ENCODE measurements at regions not wholly inside any gene's neighbourhood (a gene's known extent, or its start where the extent isn't known, plus 50 kb on each side); places are given as distances from the start of the nearest gene placed in this dataset.

GRCh38 chr10:105864854-105865253 is 1223.8 kb downstream of the SORCS3 start:
- ChIA-PET POLR2A (no interaction called here), CTCF (no interaction called here)
- no peaks in the 10 kb centered on the region for H3K27me3 ChIP-seq (replicated peaks; ENCODE audit: control insufficient read depth, insufficient read depth, low read length)
- Mint-ChIP-seq H3K4me1 (ENCODE audit: low read depth, unreplicated experiment) (no peaks in the 10 kb centered on the region), H3K27me3 (ENCODE audit: insufficient read depth, unreplicated experiment) (no peaks in the 10 kb centered on the region), H3K27ac (ENCODE audit: unreplicated experiment) (no peak overlapping the region), H3K36me3 (ENCODE audit: insufficient read depth, unreplicated experiment) (no peaks in the 10 kb centered on the region), H3K4me3 (ENCODE audit: unreplicated experiment) (no peak overlapping the region), H3K9me3 (ENCODE audit: unreplicated experiment) (no peaks in the 10 kb centered on the region)
- intact Hi-C loops (cut with micrococcal nuclease; ENCODE audit: unreplicated experiment), result no loop called here
- BruUV-seq (replicated peaks), result no TSS peak
- TF ChIP-seq CTCF (IDR thresholded peaks at IDR 0.05; ENCODE audit: insufficient read depth in 1 of 2, low read depth in 1 of 2, low read length in 1 of 2, severe bottlenecking in 1 of 2, unreplicated experiment in 1 of 2), result no peak
- no peak overlapping the region for H3K4me3 ChIP-seq (ENCODE audit: low read depth, low read length)
- H3K4me1 ChIP-seq, result no peaks in the 10 kb centered on the region
- H3K9me3 ChIP-seq, result no peaks in the 10 kb centered on the region
- no peak for DNase-seq
- no peaks in the 10 kb centered on the region for H3K36me3 ChIP-seq (ENCODE audit: control insufficient read depth, insufficient read depth, low read length)

- no TSS peak for BruUV-seq (replicated peaks)
- no peaks in the 10 kb centered on the region for H3K9me3 Mint-ChIP-seq (ENCODE audit: unreplicated experiment)
- no peaks in the 10 kb centered on the region for H3K36me3 ChIP-seq (ENCODE audit: control insufficient read depth, insufficient read depth, low read length)
- H3K4me3 ChIP-seq (ENCODE audit: low read depth, low read length), result no peak overlapping the region
- H3K9me3 ChIP-seq, result no peaks in the 10 kb centered on the region
- H3K27ac Mint-ChIP-seq (ENCODE audit: unreplicated experiment), result no peak overlapping the region
- H3K4me1 Mint-ChIP-seq (ENCODE audit: low read depth, unreplicated experiment), result peaks cover 7% of the 10 kb centered on the region
- H3K4me3 Mint-ChIP-seq (ENCODE audit: unreplicated experiment), result no peak overlapping the region
- no peaks in the 10 kb centered on the region for H3K4me1 ChIP-seq
- CTCF ChIA-PET, result no interaction called here
- POLR2A ChIA-PET, result no interaction called here
- TF ChIP-seq CTCF (IDR thresholded peaks at IDR 0.05; ENCODE audit: insufficient read depth in 1 of 2, low read depth in 1 of 2, low read length in 1 of 2, severe bottlenecking in 1 of 2, unreplicated experiment in 1 of 2), result no peak
- no peaks in the 10 kb centered on the region for H3K36me3 Mint-ChIP-seq (ENCODE audit: insufficient read depth, unreplicated experiment)
- no peaks in the 10 kb centered on the region for H3K27me3 Mint-ChIP-seq (ENCODE audit: insufficient read depth, unreplicated experiment)
- DNase-seq, result no peak
- intact Hi-C loops (cut with micrococcal nuclease; ENCODE audit: unreplicated experiment), result no loop called here
- H3K27me3 ChIP-seq (replicated peaks; ENCODE audit: control insufficient read depth, insufficient read depth, low read length), result no peaks in the 10 kb centered on the region
Observed at GRCh38 chr10:105857268-105858264, 1216.5 kb downstream of the SORCS3 start.

- no peaks in the 10 kb centered on the region for H3K27me3 Mint-ChIP-seq (ENCODE audit: insufficient read depth, unreplicated experiment)
- H3K9me3 ChIP-seq, result no peaks in the 10 kb centered on the region
- no peaks in the 10 kb centered on the region for H3K27me3 ChIP-seq (replicated peaks; ENCODE audit: control insufficient read depth, insufficient read depth, low read length)
- ChIA-PET POLR2A (no interaction called here), CTCF (no interaction called here)
- H3K4me1 ChIP-seq, result no peaks in the 10 kb centered on the region
- H3K36me3 ChIP-seq (ENCODE audit: control insufficient read depth, insufficient read depth, low read length), result no peaks in the 10 kb centered on the region
- TF ChIP-seq CTCF (IDR thresholded peaks at IDR 0.05; ENCODE audit: insufficient read depth in 1 of 2, low read depth in 1 of 2, low read length in 1 of 2, severe bottlenecking in 1 of 2, unreplicated experiment in 1 of 2), result no peak
- H3K9me3 Mint-ChIP-seq (ENCODE audit: unreplicated experiment), result no peaks in the 10 kb centered on the region
- H3K36me3 Mint-ChIP-seq (ENCODE audit: insufficient read depth, unreplicated experiment), result no peaks in the 10 kb centered on the region
- H3K27ac Mint-ChIP-seq (ENCODE audit: unreplicated experiment), result no peak overlapping the region
- no peak overlapping the region for H3K4me3 Mint-ChIP-seq (ENCODE audit: unreplicated experiment)
- no TSS peak for BruUV-seq (replicated peaks)
- DNase-seq, result no peak
- intact Hi-C loops (cut with micrococcal nuclease; ENCODE audit: unreplicated experiment), result no loop called here
- peaks cover 7% of the 10 kb centered on the region for H3K4me1 Mint-ChIP-seq (ENCODE audit: low read depth, unreplicated experiment)
- no peak overlapping the region for H3K4me3 ChIP-seq (ENCODE audit: low read depth, low read length)
Observed at GRCh38 chr10:105855791-105856190, 1214.7 kb downstream of the SORCS3 start.

Measured in Caco-2 (cell line).